NCI-H748 (cell line): ENCODE measurements at regions not wholly inside any gene's neighbourhood (a gene's known extent, or its start where the extent isn't known, plus 50 kb on each side); places are given as distances from the start of the nearest gene placed in this dataset.

Source experiments
- DNase-seq: peaks from one replicate; lab custom pipeline; 2025; ENCODE audit not compliant: unreplicated experiment; lab: John Stamatoyannopoulos, UW

- no peak for DNase-seq
Measured at GRCh38 chr3:28877912-28878311, 403.0 kb upstream of the RBMS3 start.

GRCh38 chr3:28890373-28890772 is 390.5 kb upstream of the RBMS3 start:
- DNase-seq: no peak

GRCh38 chr3:28891485-28891884 is 389.4 kb upstream of the RBMS3 start:
- no peak for DNase-seq

GRCh38 chr3:28900301-28900700 is 380.6 kb upstream of the RBMS3 start:
- DNase-seq: no peak

GRCh38 chr3:28901018-28901417 is 379.9 kb upstream of the RBMS3 start:
- no peak for DNase-seq

- no peak for DNase-seq
Measured at GRCh38 chr3:28903171-28903601, 377.7 kb upstream of the RBMS3 start.

- no peak for DNase-seq
Measured at GRCh38 chr3:28905798-28906197, 375.1 kb upstream of the RBMS3 start.

- DNase-seq: no peak
Measured at GRCh38 chr3:28906561-28907310, 374.1 kb upstream of the RBMS3 start.

GRCh38 chr3:28907616-28908015 is 373.3 kb upstream of the RBMS3 start:
- no peak for DNase-seq

GRCh38 chr3:28912120-28912885 is 368.6 kb upstream of the RBMS3 start:
- no peak for DNase-seq

- peak; percentile 63 for DNase-seq
Measured at GRCh38 chr3:28915741-28916500, 364.9 kb upstream of the RBMS3 start.

- peak; percentile 72 for DNase-seq
Measured at GRCh38 chr3:28916713-28917499, 364.0 kb upstream of the RBMS3 start.

GRCh38 chr3:28917895-28918475 is 362.9 kb upstream of the RBMS3 start:
- DNase-seq: no peak

GRCh38 chr3:28922376-28922775 is 358.5 kb upstream of the RBMS3 start:
- DNase-seq: no peak

- DNase-seq: no peak
Measured at GRCh38 chr3:28923994-28924393, 356.9 kb upstream of the RBMS3 start.

- no peak for DNase-seq
Measured at GRCh38 chr3:28924744-28925360, 356.0 kb upstream of the RBMS3 start.

GRCh38 chr3:28933337-28933736 is 347.5 kb upstream of the RBMS3 start:
- DNase-seq: no peak

GRCh38 chr3:28934126-28934813 is 346.6 kb upstream of the RBMS3 start:
- no peak for DNase-seq

GRCh38 chr3:28935146-28935545 is 345.7 kb upstream of the RBMS3 start:
- DNase-seq: no peak

- no peak for DNase-seq
Measured at GRCh38 chr3:28936154-28936553, 344.7 kb upstream of the RBMS3 start.
